NB4 (cell line): ENCODE measurements at regions not wholly inside any gene's neighbourhood (a gene's known extent, or its start where the extent isn't known, plus 50 kb on each side); places are given as distances from the start of the nearest gene placed in this dataset.

ENCODE experiments used
- DNase-seq: peaks from one replicate; pipeline ENCODE4 v3.0.0; 2010; ENCODE audit warnings: low read depth
- H3K4me3 ChIP-seq: one replicate; pipeline ENCODE4 v1.5.1; 2011; ENCODE audit warnings: mild to moderate bottlenecking, low read depth, low read length, moderate library complexity
- CTCF ChIP-seq: IDR thresholded peaks from one replicate; pipeline ENCODE4 v1.5.1; 2012; ENCODE audit warnings: low read depth, low read length
- MAX ChIP-seq: IDR thresholded peaks from 2 replicates; pipeline ENCODE4 v1.6.1; 2011; ENCODE audit warnings: low read depth, low read length
- MYC ChIP-seq: IDR thresholded peaks from 2 replicates; pipeline ENCODE4 v1.6.1; 2011; ENCODE audit warnings: low read depth, low read length
- POLR2A ChIP-seq: IDR thresholded peaks from 2 replicates; pipeline ENCODE4 v1.6.1; 2011; ENCODE audit warnings: mild to moderate bottlenecking; ENCODE audit not compliant: insufficient read length; ENCODE audit errors: extremely low read depth

- no peak for TF ChIP-seq CTCF
- no peak for TF ChIP-seq MYC
- no peak for TF ChIP-seq MAX
- no peak for TF ChIP-seq POLR2A
- H3K4me3 ChIP-seq = no peak overlapping the region
- DNase-seq = no peak
These were observed 67.2 kb upstream of the TENM3 start for GRCh38 chr4:182175788-182176519.

GRCh38 chr4:182177166-182177565 is 66.0 kb upstream of the TENM3 start:
- no peak overlapping the region for H3K4me3 ChIP-seq
- TF ChIP-seq POLR2A (no peak), CTCF (no peak), MYC (no peak), MAX (no peak)
- DNase-seq = no peak

GRCh38 chr4:182179105-182179504 is 64.1 kb upstream of the TENM3 start:
- no peak overlapping the region for H3K4me3 ChIP-seq
- no peak for DNase-seq
- no peak for TF ChIP-seq POLR2A
- no peak for TF ChIP-seq MYC
- TF ChIP-seq CTCF = no peak
- TF ChIP-seq MAX = no peak

- TF ChIP-seq MYC (no peak), MAX (no peak), POLR2A (no peak), CTCF (no peak)
- no peak for DNase-seq
- no peak overlapping the region for H3K4me3 ChIP-seq
These were observed 63.5 kb upstream of the TENM3 start for GRCh38 chr4:182179751-182180150.

- TF ChIP-seq POLR2A = no peak
- no peak for TF ChIP-seq MAX
- TF ChIP-seq MYC = no peak
- TF ChIP-seq CTCF = no peak
- no peak overlapping the region for H3K4me3 ChIP-seq
- no peak for DNase-seq
These were observed 57.7 kb upstream of the TENM3 start for GRCh38 chr4:182185491-182185890.
